ENCODE measurements at regions not wholly inside any gene's neighbourhood (a gene's known extent, or its start where the extent isn't known, plus 50 kb on each side); places are given as distances from the start of the nearest gene placed in this dataset.
"Not testable (repeated sequence)": the region's sequence is repeated elsewhere in the genome, so short reads cannot be mapped to it uniquely, and the experiment has no call there.

GRCh38 chr3:88283242-88283592 lies 133.5 kb downstream of the C3orf38 start:
- no peak for DNase-seq
- Histone ChIP-seq H3K4me3 (no peak overlapping the region), H3K9me3 (no peaks in the 10 kb centered on the region), H3K27me3 (no peaks in the 10 kb centered on the region), H3K36me3 (no peaks in the 10 kb centered on the region), H3K27ac (no peak overlapping the region), H3K4me1 (no peaks in the 10 kb centered on the region)
- intact Hi-C loops (cut with DNase I; ENCODE audit: low total_unique reads), result no loop called here
- TF ChIP-seq, protein P1, sequence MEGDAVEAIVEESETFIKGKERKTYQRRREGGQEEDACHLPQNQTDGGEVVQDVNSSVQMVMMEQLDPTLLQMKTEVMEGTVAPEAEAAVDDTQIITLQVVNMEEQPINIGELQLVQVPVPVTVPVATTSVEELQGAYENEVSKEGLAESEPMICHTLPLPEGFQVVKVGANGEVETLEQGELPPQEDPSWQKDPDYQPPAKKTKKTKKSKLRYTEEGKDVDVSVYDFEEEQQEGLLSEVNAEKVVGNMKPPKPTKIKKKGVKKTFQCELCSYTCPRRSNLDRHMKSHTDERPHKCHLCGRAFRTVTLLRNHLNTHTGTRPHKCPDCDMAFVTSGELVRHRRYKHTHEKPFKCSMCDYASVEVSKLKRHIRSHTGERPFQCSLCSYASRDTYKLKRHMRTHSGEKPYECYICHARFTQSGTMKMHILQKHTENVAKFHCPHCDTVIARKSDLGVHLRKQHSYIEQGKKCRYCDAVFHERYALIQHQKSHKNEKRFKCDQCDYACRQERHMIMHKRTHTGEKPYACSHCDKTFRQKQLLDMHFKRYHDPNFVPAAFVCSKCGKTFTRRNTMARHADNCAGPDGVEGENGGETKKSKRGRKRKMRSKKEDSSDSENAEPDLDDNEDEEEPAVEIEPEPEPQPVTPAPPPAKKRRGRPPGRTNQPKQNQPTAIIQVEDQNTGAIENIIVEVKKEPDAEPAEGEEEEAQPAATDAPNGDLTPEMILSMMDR (IDR thresholded peaks at IDR 0.05), result no peak
- TF ChIP-seq POLR2A (IDR thresholded peaks at IDR 0.05), result no peak

DNA sequence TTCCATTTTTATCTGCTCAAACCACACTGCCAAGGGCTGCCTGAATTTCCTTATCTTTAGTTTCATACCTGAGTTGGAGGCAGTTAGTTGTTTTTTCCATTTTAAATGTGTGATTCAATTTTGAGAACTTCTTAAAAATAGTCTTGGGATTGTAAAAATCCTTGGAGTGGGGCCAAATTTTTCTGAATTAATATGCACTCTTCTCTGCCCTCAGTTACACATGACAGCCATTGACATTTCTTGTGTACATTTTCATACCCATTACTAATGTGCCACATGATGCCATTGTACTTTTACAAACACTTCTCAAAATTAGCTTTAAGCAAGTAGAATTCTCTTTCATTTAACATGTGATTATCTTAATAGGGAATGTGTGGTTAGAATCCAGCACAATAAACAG lies 141.7 kb downstream of the C3orf38 start:
- H3K4me1 ChIP-seq, result no peaks in the 10 kb centered on the region
- DNase-seq, result no peak
- no peak overlapping the region for H3K27ac ChIP-seq
- no peaks in the 10 kb centered on the region for H3K36me3 ChIP-seq
- intact Hi-C loops (cut with DNase I; ENCODE audit: low total_unique reads), result no loop called here
- no peaks in the 10 kb centered on the region for H3K27me3 ChIP-seq
- H3K9me3 ChIP-seq, result no peaks in the 10 kb centered on the region
- H3K4me3 ChIP-seq, result no peak overlapping the region
- TF ChIP-seq POLR2A (IDR thresholded peaks at IDR 0.05), result no peak
- TF ChIP-seq, protein P1 (IDR thresholded peaks at IDR 0.05), result no peak

GRCh38 chr3:88298189-88298588 lies 148.4 kb downstream of the C3orf38 start:
- no peak for DNase-seq
- Histone ChIP-seq H3K4me1 (no peaks in the 10 kb centered on the region), H3K27me3 (no peaks in the 10 kb centered on the region), H3K4me3 (no peak overlapping the region), H3K9me3 (no peaks in the 10 kb centered on the region), H3K27ac (no peak overlapping the region), H3K36me3 (no peaks in the 10 kb centered on the region)
- intact Hi-C loops (cut with DNase I; ENCODE audit: low total_unique reads), result no loop called here
- TF ChIP-seq POLR2A (IDR thresholded peaks at IDR 0.05), result no peak
- TF ChIP-seq, protein P1 (IDR thresholded peaks at IDR 0.05), result no peak

- Histone ChIP-seq H3K27me3 (no peaks in the 10 kb centered on the region), H3K36me3 (no peaks in the 10 kb centered on the region), H3K27ac (no peak overlapping the region), H3K4me3 (no peak overlapping the region), H3K9me3 (no peaks in the 10 kb centered on the region), H3K4me1 (no peaks in the 10 kb centered on the region)
- DNase-seq, result no peak
- intact Hi-C loops (cut with DNase I; ENCODE audit: low total_unique reads), result no loop called here
- TF ChIP-seq POLR2A (IDR thresholded peaks at IDR 0.05), result no peak
- TF ChIP-seq, protein P1 (IDR thresholded peaks at IDR 0.05), result no peak
Observed at GRCh38 chr3:88301273-88301995, 151.7 kb downstream of the C3orf38 start.

GRCh38 chr3:88301996-88302393 lies 152.2 kb downstream of the C3orf38 start:
- H3K36me3 ChIP-seq, result no peaks in the 10 kb centered on the region
- TF ChIP-seq, protein P1 (IDR thresholded peaks at IDR 0.05), result no peak
- TF ChIP-seq POLR2A (IDR thresholded peaks at IDR 0.05), result no peak
- no peak overlapping the region for H3K4me3 ChIP-seq
- H3K27ac ChIP-seq, result no peak overlapping the region
- no peaks in the 10 kb centered on the region for H3K27me3 ChIP-seq
- H3K4me1 ChIP-seq, result no peaks in the 10 kb centered on the region
- H3K9me3 ChIP-seq, result no peaks in the 10 kb centered on the region
- intact Hi-C loops (cut with DNase I; ENCODE audit: low total_unique reads), result no loop called here
- DNase-seq, result no peak

DNA sequence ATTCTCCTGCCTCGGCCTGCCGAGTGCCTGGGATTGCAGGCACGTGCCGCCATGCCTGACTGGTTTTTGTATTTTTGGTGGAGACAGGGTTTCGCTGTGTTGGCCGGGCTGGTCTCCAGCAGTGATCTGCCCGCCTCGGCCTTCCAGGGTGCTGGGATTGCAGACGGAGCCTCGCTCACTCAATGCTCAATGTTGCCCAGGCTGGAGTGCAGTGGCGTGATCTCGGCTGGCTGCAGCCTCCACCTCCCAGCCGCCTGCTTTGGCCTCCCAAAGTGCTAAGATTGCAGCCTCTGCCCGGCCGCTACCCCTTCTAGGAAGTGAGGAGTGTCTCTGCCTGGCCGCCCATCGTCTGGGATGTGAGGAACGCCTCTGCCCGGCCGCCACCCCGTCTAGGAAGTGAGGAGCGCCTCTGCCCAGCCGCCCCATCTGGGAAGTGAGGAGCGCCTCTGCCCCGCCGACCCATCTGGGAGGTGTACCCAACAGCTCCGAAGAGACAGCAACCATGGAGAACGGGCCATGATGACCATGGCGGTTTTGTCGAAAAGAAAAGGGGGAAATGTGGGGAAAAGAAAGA lies 153.7 kb downstream of the C3orf38 start:
- H3K4me1 ChIP-seq; DNase-seq; intact Hi-C loops (cut with DNase I; ENCODE audit: low total_unique reads); H3K27ac ChIP-seq; H3K36me3 ChIP-seq; H3K9me3 ChIP-seq; H3K27me3 ChIP-seq; H3K4me3 ChIP-seq: not testable (repeated sequence)

Measured in uterus (tissue), 3 donors.